ENCODE measurements at regions not wholly inside any gene's neighbourhood (a gene's known extent, or its start where the extent isn't known, plus 50 kb on each side); places are given as distances from the start of the nearest gene placed in this dataset.

DNA sequence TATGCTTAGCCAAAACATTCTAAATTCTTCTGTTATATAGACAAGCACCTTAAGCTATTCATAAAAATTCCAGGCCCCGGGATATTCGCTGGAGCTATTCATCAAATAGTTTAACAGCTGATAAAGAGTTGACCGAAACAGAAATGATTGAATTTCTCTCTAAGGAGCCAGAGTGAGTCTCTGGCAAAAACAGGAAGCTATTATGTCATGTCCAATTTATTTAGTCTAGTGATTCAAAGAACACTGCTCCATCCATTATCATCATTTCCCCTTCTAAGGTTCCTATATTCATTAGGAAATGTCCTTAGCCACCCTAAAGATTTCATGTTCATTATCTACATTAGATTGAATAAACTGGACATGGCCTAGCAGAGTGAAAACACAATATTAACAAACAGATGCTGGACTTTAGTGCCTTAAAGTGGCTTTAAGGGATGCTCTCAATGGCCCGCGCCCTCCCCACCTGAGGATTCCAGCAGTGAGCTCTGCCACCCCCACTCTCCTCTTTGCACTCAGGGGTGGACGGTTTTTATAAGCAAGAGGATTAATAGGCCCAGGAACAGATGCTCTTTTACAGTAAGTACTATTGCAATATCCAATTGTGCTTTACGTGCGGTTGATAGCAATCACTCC is 122.1 kb upstream of the RGS1 start:
- H3K27ac ChIP-seq (ENCODE audit: low read length): no peak overlapping the region
- no peak overlapping the region for H3K9ac ChIP-seq (ENCODE audit: low read length)
- no peak overlapping the region for H3K4me2 ChIP-seq (ENCODE audit: low read length)
- no peaks in the 10 kb centered on the region for H3K36me3 ChIP-seq (replicated peaks; ENCODE audit: low read depth, low read length)
- H3K9me3 ChIP-seq (ENCODE audit: insufficient read depth, low read length): no peaks in the 10 kb centered on the region
- TF ChIP-seq, protein P1, sequence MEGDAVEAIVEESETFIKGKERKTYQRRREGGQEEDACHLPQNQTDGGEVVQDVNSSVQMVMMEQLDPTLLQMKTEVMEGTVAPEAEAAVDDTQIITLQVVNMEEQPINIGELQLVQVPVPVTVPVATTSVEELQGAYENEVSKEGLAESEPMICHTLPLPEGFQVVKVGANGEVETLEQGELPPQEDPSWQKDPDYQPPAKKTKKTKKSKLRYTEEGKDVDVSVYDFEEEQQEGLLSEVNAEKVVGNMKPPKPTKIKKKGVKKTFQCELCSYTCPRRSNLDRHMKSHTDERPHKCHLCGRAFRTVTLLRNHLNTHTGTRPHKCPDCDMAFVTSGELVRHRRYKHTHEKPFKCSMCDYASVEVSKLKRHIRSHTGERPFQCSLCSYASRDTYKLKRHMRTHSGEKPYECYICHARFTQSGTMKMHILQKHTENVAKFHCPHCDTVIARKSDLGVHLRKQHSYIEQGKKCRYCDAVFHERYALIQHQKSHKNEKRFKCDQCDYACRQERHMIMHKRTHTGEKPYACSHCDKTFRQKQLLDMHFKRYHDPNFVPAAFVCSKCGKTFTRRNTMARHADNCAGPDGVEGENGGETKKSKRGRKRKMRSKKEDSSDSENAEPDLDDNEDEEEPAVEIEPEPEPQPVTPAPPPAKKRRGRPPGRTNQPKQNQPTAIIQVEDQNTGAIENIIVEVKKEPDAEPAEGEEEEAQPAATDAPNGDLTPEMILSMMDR (IDR thresholded peaks at IDR 0.05; ENCODE audit: low read depth, low read length): no peak
- no peak for TF ChIP-seq EZH2phosphoT487 (IDR thresholded peaks at IDR 0.05; ENCODE audit: low read depth)
- no peaks in the 10 kb centered on the region for H3K27me3 ChIP-seq (ENCODE audit: low read depth, low read length)
- no peaks in the 10 kb centered on the region for H3K4me1 ChIP-seq (ENCODE audit: low read length)
- H3K4me3 ChIP-seq (ENCODE audit: low read length): no peak overlapping the region
- no peaks in the 10 kb centered on the region for H4K20me1 ChIP-seq (ENCODE audit: insufficient read depth, low read length)
- no peaks in the 10 kb centered on the region for H3K79me2 ChIP-seq (ENCODE audit: low read length)
- H2AFZ ChIP-seq (ENCODE audit: low read depth, low read length): no peak overlapping the region

DNA sequence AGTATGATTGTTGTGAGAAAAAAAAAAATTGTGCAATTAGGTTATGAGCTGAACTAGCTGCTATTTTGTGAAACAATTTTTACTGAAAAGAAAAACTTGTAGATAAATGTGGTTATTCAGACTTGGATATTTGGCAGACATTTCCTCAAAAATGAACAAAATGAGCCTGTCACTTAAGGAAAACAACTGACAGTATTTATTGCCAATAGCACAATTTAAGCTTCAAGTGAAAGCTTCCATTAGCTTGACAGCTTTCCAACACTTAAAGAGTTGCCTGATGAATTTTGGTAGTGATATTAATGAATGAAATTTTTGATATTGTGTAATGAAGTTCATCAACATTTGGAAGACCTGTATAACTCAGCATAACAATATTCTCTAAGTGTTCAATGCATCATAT is 116.1 kb upstream of the RGS1 start:
- H3K27me3 ChIP-seq (ENCODE audit: low read depth, low read length): no peaks in the 10 kb centered on the region
- H2AFZ ChIP-seq (ENCODE audit: low read depth, low read length): no peak overlapping the region
- H3K36me3 ChIP-seq (replicated peaks; ENCODE audit: low read depth, low read length): no peaks in the 10 kb centered on the region
- H3K4me2 ChIP-seq (ENCODE audit: low read length): no peak overlapping the region
- no peaks in the 10 kb centered on the region for H3K79me2 ChIP-seq (ENCODE audit: low read length)
- peaks cover 7% of the 10 kb centered on the region for H3K4me1 ChIP-seq (ENCODE audit: low read length)
- no peaks in the 10 kb centered on the region for H4K20me1 ChIP-seq (ENCODE audit: insufficient read depth, low read length)
- TF ChIP-seq, protein P1 (IDR thresholded peaks at IDR 0.05; ENCODE audit: low read depth, low read length): no peak
- no peak for TF ChIP-seq EZH2phosphoT487 (IDR thresholded peaks at IDR 0.05; ENCODE audit: low read depth)
- no peak overlapping the region for H3K27ac ChIP-seq (ENCODE audit: low read length)
- no peak overlapping the region for H3K4me3 ChIP-seq (ENCODE audit: low read length)
- H3K9me3 ChIP-seq (ENCODE audit: insufficient read depth, low read length): no peaks in the 10 kb centered on the region
- no peak overlapping the region for H3K9ac ChIP-seq (ENCODE audit: low read length)

DNA sequence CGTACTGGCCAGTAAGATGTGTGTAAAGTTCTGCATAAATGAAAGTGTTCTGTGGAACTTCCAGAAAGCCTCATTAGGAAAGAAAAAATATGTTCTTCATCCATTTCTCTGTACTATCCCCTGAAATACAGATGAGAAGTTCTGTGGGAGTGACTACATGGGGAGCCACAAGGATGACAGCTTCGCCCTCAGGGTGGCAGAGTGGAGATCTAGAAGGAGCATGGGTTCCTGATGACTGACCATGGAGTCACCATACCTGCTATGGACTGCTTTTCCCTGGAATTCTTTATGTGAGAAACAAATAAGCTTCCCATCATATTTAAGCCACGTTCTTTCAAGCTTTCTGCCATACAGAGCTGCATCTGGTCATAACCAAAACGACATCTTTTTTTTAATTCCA is 113.9 kb upstream of the RGS1 start:
- H3K9ac ChIP-seq (ENCODE audit: low read length): no peak overlapping the region
- no peak overlapping the region for H3K4me2 ChIP-seq (ENCODE audit: low read length)
- H3K4me3 ChIP-seq (ENCODE audit: low read length): no peak overlapping the region
- H3K9me3 ChIP-seq (ENCODE audit: insufficient read depth, low read length): no peaks in the 10 kb centered on the region
- TF ChIP-seq EZH2phosphoT487 (IDR thresholded peaks at IDR 0.05; ENCODE audit: low read depth): no peak
- TF ChIP-seq, protein P1 (IDR thresholded peaks at IDR 0.05; ENCODE audit: low read depth, low read length): no peak
- H3K79me2 ChIP-seq (ENCODE audit: low read length): no peaks in the 10 kb centered on the region
- H3K27me3 ChIP-seq (ENCODE audit: low read depth, low read length): no peaks in the 10 kb centered on the region
- no peak overlapping the region for H3K27ac ChIP-seq (ENCODE audit: low read length)
- no peaks in the 10 kb centered on the region for H4K20me1 ChIP-seq (ENCODE audit: insufficient read depth, low read length)
- no peaks in the 10 kb centered on the region for H3K36me3 ChIP-seq (replicated peaks; ENCODE audit: low read depth, low read length)
- no peak overlapping the region for H2AFZ ChIP-seq (ENCODE audit: low read depth, low read length)
- peaks cover 7% of the 10 kb centered on the region for H3K4me1 ChIP-seq (ENCODE audit: low read length)

DNA sequence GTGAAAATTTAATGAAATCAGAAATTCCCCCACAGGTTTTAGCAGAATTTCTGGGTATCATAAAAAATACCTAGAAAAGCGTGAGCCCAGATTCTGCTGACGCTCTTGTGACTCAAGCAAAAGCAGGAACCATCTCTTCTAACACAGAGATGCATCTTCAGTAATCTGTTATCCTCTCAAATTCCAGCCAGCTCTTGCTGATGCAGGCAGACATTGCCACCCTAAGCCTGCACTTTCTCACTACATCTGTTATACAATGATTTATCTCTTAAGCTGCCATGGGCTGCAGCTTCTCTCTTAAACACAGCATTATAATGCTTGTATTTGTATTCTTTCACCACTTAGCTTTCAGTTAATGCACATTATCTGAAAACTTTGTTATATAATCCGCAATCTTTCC is 113.0 kb upstream of the RGS1 start:
- H3K27me3 ChIP-seq (ENCODE audit: low read depth, low read length): no peaks in the 10 kb centered on the region
- no peak overlapping the region for H2AFZ ChIP-seq (ENCODE audit: low read depth, low read length)
- H3K27ac ChIP-seq (ENCODE audit: low read length): no peak overlapping the region
- no peaks in the 10 kb centered on the region for H4K20me1 ChIP-seq (ENCODE audit: insufficient read depth, low read length)
- no peak overlapping the region for H3K4me2 ChIP-seq (ENCODE audit: low read length)
- H3K4me1 ChIP-seq (ENCODE audit: low read length): peaks cover 7% of the 10 kb centered on the region
- H3K9ac ChIP-seq (ENCODE audit: low read length): no peak overlapping the region
- no peak overlapping the region for H3K4me3 ChIP-seq (ENCODE audit: low read length)
- H3K79me2 ChIP-seq (ENCODE audit: low read length): no peaks in the 10 kb centered on the region
- no peaks in the 10 kb centered on the region for H3K36me3 ChIP-seq (replicated peaks; ENCODE audit: low read depth, low read length)
- H3K9me3 ChIP-seq (ENCODE audit: insufficient read depth, low read length): no peaks in the 10 kb centered on the region
- TF ChIP-seq, protein P1 (IDR thresholded peaks at IDR 0.05; ENCODE audit: low read depth, low read length): no peak
- no peak for TF ChIP-seq EZH2phosphoT487 (IDR thresholded peaks at IDR 0.05; ENCODE audit: low read depth)

All from OCI-LY3 (cell line).